T-helper 1 cell treated with Interleukin-12 subunit alpha and Interleukin-12 subunit beta and Interleukin-4 antibody, amounts not matched to agents 30 μg/mL and 1 μg/mL, for 36 hours (primary cell): ENCODE measurements at regions not wholly inside any gene's neighbourhood (a gene's known extent, or its start where the extent isn't known, plus 50 kb on each side); places are given as distances from the start of the nearest gene placed in this dataset.

ENCODE experiments used
- H3K27ac Mint-ChIP-seq: one replicate; pipeline ENCODE4 v1.8.0; 2021; ENCODE audit warnings: mild to moderate bottlenecking, mixed read lengths
- H3K27me3 Mint-ChIP-seq: one replicate; pipeline ENCODE4 v1.8.0; 2021; ENCODE audit warnings: low read depth, mixed read lengths
- H3K36me3 Mint-ChIP-seq: one replicate; pipeline ENCODE4 v1.8.0; 2021; ENCODE audit warnings: low read depth, mixed read lengths
- H3K4me1 Mint-ChIP-seq: one replicate; pipeline ENCODE4 v1.8.0; 2021; ENCODE audit warnings: low read depth, mixed read lengths
- H3K4me3 Mint-ChIP-seq: one replicate; pipeline ENCODE4 v1.8.0; 2021; ENCODE audit warnings: mild to moderate bottlenecking, moderate library complexity, mixed read lengths
- H3K9me3 Mint-ChIP-seq: one replicate; pipeline ENCODE4 v1.8.0; 2021; ENCODE audit warnings: mixed read lengths

DNA sequence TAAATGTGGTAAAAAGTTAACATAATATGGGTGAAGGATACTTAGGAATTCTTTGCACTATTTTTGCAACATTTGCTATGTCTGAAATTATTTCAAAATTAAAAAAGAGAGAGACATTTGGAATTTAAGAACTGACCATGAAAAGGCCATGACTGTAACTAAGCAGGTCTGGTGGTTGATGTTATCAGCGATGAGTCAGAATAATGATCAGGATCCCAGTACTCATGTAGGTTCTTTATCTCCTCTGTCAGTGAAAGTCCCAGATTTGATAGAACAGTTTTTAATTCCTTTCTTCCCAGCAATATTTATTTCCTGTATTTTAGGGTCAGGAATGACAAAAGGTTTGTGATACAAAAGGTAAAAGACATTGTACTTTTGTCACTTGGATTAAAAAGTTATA, 242.4 kb upstream of the ZNF521 start:
- no peaks in the 10 kb centered on the region for H3K9me3 Mint-ChIP-seq
- H3K27me3 Mint-ChIP-seq, result no peaks in the 10 kb centered on the region
- H3K4me3 Mint-ChIP-seq, result no peak overlapping the region
- no peaks in the 10 kb centered on the region for H3K36me3 Mint-ChIP-seq
- no peak overlapping the region for H3K27ac Mint-ChIP-seq
- no peaks in the 10 kb centered on the region for H3K4me1 Mint-ChIP-seq

GRCh38 chr18:25592804-25593360, 240.9 kb upstream of the ZNF521 start:
- no peak overlapping the region for H3K4me3 Mint-ChIP-seq
- H3K27me3 Mint-ChIP-seq, result no peaks in the 10 kb centered on the region
- H3K36me3 Mint-ChIP-seq, result no peaks in the 10 kb centered on the region
- peaks cover 5% of the 10 kb centered on the region for H3K9me3 Mint-ChIP-seq
- no peak overlapping the region for H3K27ac Mint-ChIP-seq
- H3K4me1 Mint-ChIP-seq, result no peaks in the 10 kb centered on the region

- H3K4me1 Mint-ChIP-seq, result no peaks in the 10 kb centered on the region
- no peak overlapping the region for H3K27ac Mint-ChIP-seq
- no peak overlapping the region for H3K4me3 Mint-ChIP-seq
- H3K36me3 Mint-ChIP-seq, result no peaks in the 10 kb centered on the region
- peaks cover 8% of the 10 kb centered on the region for H3K9me3 Mint-ChIP-seq
- no peaks in the 10 kb centered on the region for H3K27me3 Mint-ChIP-seq
These were observed 238.5 kb upstream of the ZNF521 start for GRCh38 chr18:25590456-25590855.

DNA sequence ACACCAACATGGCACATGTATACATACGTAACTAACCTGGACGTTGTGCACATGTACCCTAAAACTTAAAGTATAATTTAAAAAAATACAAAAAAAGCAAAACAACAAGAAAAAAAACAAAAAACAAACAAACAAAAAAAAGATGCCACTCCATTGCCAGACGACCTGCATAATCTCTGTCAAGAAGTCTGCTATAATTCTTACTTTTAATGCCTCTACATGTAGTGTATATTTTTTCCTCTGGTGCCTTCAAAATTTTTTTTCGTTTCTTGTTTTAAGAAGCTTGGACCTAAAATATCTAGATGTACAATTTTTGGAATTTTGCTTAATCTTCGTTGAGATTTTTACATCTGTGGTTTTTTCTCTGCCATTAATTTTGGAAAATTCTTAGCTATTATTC, 235.6 kb upstream of the ZNF521 start:
- H3K27me3 Mint-ChIP-seq, result no peaks in the 10 kb centered on the region
- no peak overlapping the region for H3K4me3 Mint-ChIP-seq
- H3K27ac Mint-ChIP-seq, result no peak overlapping the region
- H3K36me3 Mint-ChIP-seq, result no peaks in the 10 kb centered on the region
- H3K4me1 Mint-ChIP-seq, result no peaks in the 10 kb centered on the region
- H3K9me3 Mint-ChIP-seq, result peaks cover 8% of the 10 kb centered on the region

- no peaks in the 10 kb centered on the region for H3K27me3 Mint-ChIP-seq
- H3K27ac Mint-ChIP-seq, result no peak overlapping the region
- H3K9me3 Mint-ChIP-seq, result no peaks in the 10 kb centered on the region
- no peaks in the 10 kb centered on the region for H3K4me1 Mint-ChIP-seq
- H3K4me3 Mint-ChIP-seq, result no peak overlapping the region
- H3K36me3 Mint-ChIP-seq, result no peaks in the 10 kb centered on the region
These were observed 217.0 kb upstream of the ZNF521 start for GRCh38 chr18:25568986-25569385.

DNA sequence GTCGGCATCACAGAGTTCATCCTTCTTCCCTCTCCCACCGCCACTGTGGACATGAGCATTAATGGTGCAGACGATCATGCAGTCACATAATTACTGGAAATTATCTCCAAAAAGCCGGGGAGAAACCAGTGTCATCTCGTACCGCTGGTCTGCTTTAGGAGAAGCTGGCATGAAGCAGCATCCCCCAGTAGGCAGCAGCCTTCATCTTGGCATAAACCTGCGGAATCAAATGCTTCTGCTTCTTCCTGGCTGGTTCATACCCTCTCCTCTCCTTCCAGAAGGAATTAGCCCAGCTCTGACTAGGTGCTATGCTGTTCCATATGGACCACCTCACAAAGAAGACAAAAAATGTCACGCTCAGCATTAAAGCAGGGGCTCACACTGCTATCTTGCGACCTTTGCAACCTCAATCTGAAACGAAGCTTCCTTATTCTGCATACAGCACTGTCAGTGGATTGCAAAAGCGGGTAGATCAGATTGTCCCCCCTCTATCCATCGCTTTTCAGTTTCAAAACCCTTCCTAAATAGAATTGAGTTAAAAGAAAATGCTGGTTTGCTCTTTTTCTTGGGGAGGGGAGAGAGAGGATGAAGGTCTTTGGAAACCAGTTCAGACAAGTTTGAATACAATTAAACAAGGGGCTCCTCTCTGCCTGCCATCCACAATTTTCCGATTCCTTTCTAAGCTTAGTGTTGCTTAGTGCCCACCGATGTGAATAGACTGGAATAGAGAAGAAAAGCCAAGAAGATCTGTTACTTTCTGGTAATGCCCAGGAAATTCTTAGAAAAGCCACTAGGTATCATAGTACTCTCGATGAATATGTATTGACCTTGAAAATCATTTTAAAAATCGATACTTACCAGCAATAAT, 212.1 kb upstream of the ZNF521 start:
- Mint-ChIP-seq H3K4me3 (no peak overlapping the region), H3K27me3 (no peaks in the 10 kb centered on the region), H3K9me3 (no peaks in the 10 kb centered on the region), H3K4me1 (no peaks in the 10 kb centered on the region), H3K36me3 (no peaks in the 10 kb centered on the region), H3K27ac (no peak overlapping the region)

DNA sequence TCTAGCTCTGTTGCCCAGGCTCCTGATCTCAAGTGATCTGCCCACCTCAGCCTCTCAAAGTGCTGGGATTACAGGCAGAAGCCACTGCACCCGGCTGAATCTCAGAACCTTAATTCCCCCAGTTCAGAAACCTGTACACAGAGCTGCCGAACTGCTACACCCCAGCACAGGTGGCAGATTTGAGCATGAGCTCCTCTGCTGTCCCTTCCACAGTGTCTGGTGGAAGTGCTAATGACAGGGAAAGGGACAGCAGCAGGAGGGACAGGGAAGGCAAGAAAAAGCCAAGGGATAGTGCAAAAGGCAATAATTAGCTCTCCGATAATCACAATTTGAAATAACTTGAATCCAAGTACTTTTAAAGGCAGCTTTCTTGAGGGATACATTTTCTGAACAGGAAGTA, 211.4 kb upstream of the ZNF521 start:
- Mint-ChIP-seq H3K36me3 (no peaks in the 10 kb centered on the region), H3K4me1 (no peaks in the 10 kb centered on the region), H3K27me3 (no peaks in the 10 kb centered on the region), H3K4me3 (no peak overlapping the region), H3K9me3 (no peaks in the 10 kb centered on the region), H3K27ac (no peak overlapping the region)

- H3K27me3 Mint-ChIP-seq, result no peaks in the 10 kb centered on the region
These were observed 210.0 kb upstream of the ZNF521 start for GRCh38 chr18:25561918-25562317.

GRCh38 chr18:25560369-25560768, 208.4 kb upstream of the ZNF521 start:
- Mint-ChIP-seq H3K9me3 (no peaks in the 10 kb centered on the region), H3K4me3 (no peak overlapping the region), H3K4me1 (no peaks in the 10 kb centered on the region), H3K27ac (no peak overlapping the region), H3K27me3 (no peaks in the 10 kb centered on the region), H3K36me3 (no peaks in the 10 kb centered on the region)

More at GRCh38 chr18:25561918-25562317, 210.0 kb upstream of the ZNF521 start:
- H3K36me3 Mint-ChIP-seq, result no peaks in the 10 kb centered on the region
- H3K9me3 Mint-ChIP-seq, result no peaks in the 10 kb centered on the region
- H3K27ac Mint-ChIP-seq, result no peak overlapping the region
- no peaks in the 10 kb centered on the region for H3K4me1 Mint-ChIP-seq
- H3K4me3 Mint-ChIP-seq, result no peak overlapping the region

DNA sequence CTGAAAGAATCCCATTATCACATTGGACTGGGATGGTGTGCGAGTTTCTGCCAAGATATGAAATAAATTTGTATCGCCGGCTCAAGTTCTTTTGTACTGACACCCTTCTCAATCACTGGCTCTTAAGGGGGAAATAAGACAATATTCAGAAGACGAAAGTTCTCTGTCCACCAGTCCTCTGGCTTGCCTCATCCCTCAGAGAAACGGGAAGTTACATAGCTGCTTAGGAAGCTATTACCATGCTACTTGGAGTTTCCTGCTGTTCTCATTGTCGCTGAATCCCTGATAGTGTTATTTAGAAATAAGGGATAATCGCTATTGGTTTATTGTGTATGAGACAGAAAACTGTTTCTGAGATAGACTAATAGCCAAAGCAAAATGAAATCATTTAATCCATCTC, 205.0 kb upstream of the ZNF521 start:
- H3K27ac Mint-ChIP-seq, result no peak overlapping the region
- no peaks in the 10 kb centered on the region for H3K36me3 Mint-ChIP-seq
- H3K4me1 Mint-ChIP-seq, result no peaks in the 10 kb centered on the region
- H3K4me3 Mint-ChIP-seq, result no peak overlapping the region
- H3K27me3 Mint-ChIP-seq, result no peaks in the 10 kb centered on the region
- H3K9me3 Mint-ChIP-seq, result no peaks in the 10 kb centered on the region

- Mint-ChIP-seq H3K27me3 (no peaks in the 10 kb centered on the region), H3K36me3 (no peaks in the 10 kb centered on the region), H3K27ac (no peak overlapping the region), H3K4me1 (no peaks in the 10 kb centered on the region), H3K4me3 (no peak overlapping the region), H3K9me3 (no peaks in the 10 kb centered on the region)
These were observed 201.8 kb upstream of the ZNF521 start for GRCh38 chr18:25553631-25554263.

DNA sequence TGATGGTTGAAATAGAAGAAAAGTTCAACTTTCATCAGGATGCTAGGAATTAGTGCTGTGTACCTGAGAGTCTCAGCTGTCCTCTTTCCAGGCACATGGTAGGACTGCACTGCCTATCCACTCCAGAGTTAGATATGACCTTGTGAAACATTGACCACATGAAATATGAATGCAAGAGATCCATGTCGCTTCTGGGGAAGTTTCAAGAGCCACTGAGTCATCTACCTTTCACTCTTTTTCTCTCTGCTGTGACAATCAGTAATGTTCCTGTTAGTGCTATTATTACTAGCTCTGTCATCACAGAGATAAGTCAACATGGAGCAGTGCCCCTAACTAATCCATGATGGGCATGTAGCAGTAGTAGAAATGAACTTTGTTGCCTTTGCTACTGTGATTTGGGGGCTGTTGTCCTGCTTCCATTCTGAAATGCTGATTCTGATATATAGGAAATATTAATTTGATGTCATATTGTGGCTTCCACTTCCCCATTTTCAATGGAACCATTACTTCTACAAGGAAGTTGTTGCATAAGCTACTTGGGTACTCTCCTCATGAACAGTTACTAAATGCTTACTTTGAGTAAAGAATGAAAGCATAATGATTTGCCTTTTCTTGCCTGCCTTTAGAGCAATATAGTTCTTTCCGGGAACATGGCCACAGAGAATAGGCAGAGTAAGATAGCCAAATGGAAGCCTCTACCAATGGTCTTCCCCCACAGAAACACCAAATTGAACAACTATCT, 192.8 kb upstream of the ZNF521 start:
- Mint-ChIP-seq H3K27ac (no peak overlapping the region), H3K4me1 (no peaks in the 10 kb centered on the region), H3K27me3 (no peaks in the 10 kb centered on the region), H3K36me3 (no peaks in the 10 kb centered on the region), H3K9me3 (peaks cover 13% of the 10 kb centered on the region), H3K4me3 (no peak overlapping the region)

DNA sequence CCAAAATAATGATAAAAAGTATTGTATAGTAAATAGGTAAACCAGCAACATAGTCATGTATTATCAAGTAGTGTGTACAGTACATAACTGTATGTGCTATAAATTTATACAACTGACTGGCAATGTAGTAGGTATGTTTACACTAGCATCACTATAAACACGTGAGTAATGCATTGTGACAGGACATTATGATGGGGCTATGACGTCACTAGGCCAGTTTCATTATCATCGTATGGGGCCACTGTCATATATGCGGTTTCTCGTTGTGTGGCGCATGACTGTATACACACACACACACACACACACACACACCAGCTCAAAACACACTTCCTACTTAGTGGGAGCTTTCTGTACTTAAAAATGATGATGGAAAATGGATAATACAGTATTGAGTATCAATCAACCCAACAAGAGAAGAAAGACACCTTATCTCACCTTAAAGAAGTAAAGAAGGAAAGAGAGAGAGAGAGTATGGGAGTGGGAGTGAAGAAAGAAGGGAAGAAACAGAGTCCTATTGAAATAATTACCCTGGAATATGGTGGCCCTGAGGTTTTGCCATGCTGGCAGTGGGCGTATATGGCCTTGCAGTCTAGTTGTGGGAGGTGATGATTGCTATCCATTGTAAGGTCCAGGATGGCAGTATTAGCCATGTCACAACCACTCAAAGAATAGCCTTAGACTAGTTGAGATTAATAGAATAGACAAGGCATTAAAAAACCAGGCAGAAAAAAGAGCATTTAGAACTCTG, 186.4 kb upstream of the ZNF521 start:
- no peak overlapping the region for H3K27ac Mint-ChIP-seq
- H3K36me3 Mint-ChIP-seq, result no peaks in the 10 kb centered on the region
- H3K4me1 Mint-ChIP-seq, result no peaks in the 10 kb centered on the region
- H3K27me3 Mint-ChIP-seq, result no peaks in the 10 kb centered on the region
- H3K4me3 Mint-ChIP-seq, result no peak overlapping the region
- H3K9me3 Mint-ChIP-seq, result no peaks in the 10 kb centered on the region

GRCh38 chr18:25535495-25535894, 183.5 kb upstream of the ZNF521 start:
- H3K27ac Mint-ChIP-seq, result no peak overlapping the region
- H3K9me3 Mint-ChIP-seq, result no peaks in the 10 kb centered on the region
- no peaks in the 10 kb centered on the region for H3K27me3 Mint-ChIP-seq
- H3K4me1 Mint-ChIP-seq, result no peaks in the 10 kb centered on the region
- no peak overlapping the region for H3K4me3 Mint-ChIP-seq
- no peaks in the 10 kb centered on the region for H3K36me3 Mint-ChIP-seq
